ENCODE measurements at regions not wholly inside any gene's neighbourhood (a gene's known extent, or its start where the extent isn't known, plus 50 kb on each side); places are given as distances from the start of the nearest gene placed in this dataset.

GRCh38 chr13:88887045-88887662 lies 1216.0 kb downstream of the SLITRK5 start:
- DNase-seq: no peak

- no peak for DNase-seq
These were observed 1224.2 kb downstream of the SLITRK5 start for GRCh38 chr13:88895261-88895941.

- DNase-seq: no peak
These were observed 1225.3 kb downstream of the SLITRK5 start for GRCh38 chr13:88896466-88896865.

- DNase-seq: peak; percentile 87
These were observed 1237.8 kb downstream of the SLITRK5 start for GRCh38 chr13:88908961-88909441.

- DNase-seq: no peak
These were observed 1248.9 kb downstream of the SLITRK5 start for GRCh38 chr13:88919970-88920628.

- DNase-seq: no peak
These were observed 1254.8 kb downstream of the SLITRK5 start for GRCh38 chr13:88925954-88926353.

- no peak for DNase-seq
These were observed 1255.8 kb downstream of the SLITRK5 start for GRCh38 chr13:88926890-88927502.

GRCh38 chr13:88932950-88933349 lies 1261.8 kb downstream of the SLITRK5 start:
- DNase-seq: no peak

GRCh38 chr13:88937384-88937783 lies 1266.2 kb downstream of the SLITRK5 start:
- no peak for DNase-seq

- DNase-seq: no peak
These were observed 1274.6 kb downstream of the SLITRK5 start for GRCh38 chr13:88945793-88946192.

- DNase-seq: no peak
These were observed 1277.3 kb downstream of the SLITRK5 start for GRCh38 chr13:88948501-88948900.

GRCh38 chr13:88958821-88959220 lies 1287.7 kb downstream of the SLITRK5 start:
- peak; percentile 9 for DNase-seq

- DNase-seq: no peak
These were observed 1305.3 kb downstream of the SLITRK5 start for GRCh38 chr13:88976466-88976865.

GRCh38 chr13:88978607-88979006 lies 1307.4 kb downstream of the SLITRK5 start:
- DNase-seq: no peak

GRCh38 chr13:88979465-88980175 lies 1308.4 kb downstream of the SLITRK5 start:
- peak; percentile 20 for DNase-seq

GRCh38 chr13:89003656-89004055 lies 1332.5 kb downstream of the SLITRK5 start:
- no peak for DNase-seq

- DNase-seq: no peak
These were observed 1340.4 kb downstream of the SLITRK5 start for GRCh38 chr13:89011615-89012014.

GRCh38 chr13:89027694-89028306 lies 1356.6 kb downstream of the SLITRK5 start:
- no peak for DNase-seq

- DNase-seq: no peak
These were observed 1357.9 kb downstream of the SLITRK5 start for GRCh38 chr13:89029062-89029461.

GRCh38 chr13:89034015-89034414 lies 1362.8 kb downstream of the SLITRK5 start:
- no peak for DNase-seq

GRCh38 chr13:89052699-89053098 lies 1381.5 kb downstream of the SLITRK5 start:
- DNase-seq: no peak

GRCh38 chr13:89053418-89053817 lies 1382.2 kb downstream of the SLITRK5 start:
- DNase-seq: no peak

All from tongue (tissue), 1 donor.